Mesendoderm (in vitro differentiated cells): ENCODE measurements at regions not wholly inside any gene's neighbourhood (a gene's known extent, or its start where the extent isn't known, plus 50 kb on each side); places are given as distances from the start of the nearest gene placed in this dataset.
A peak's percentile ranks its signal among the peaks of the same experiment; 100 is the strongest.

Experiments
- DNase-seq: peaks from one replicate; pipeline ENCODE4 v3.0.0; 2013
- H2AK5ac ChIP-seq: 2 replicates; pipeline ENCODE4 v1.6.1; 2013; ENCODE audit warnings: low read length, inconsistent platforms
- H2BK120ac ChIP-seq: 2 replicates; pipeline ENCODE4 v1.6.1; 2013; ENCODE audit warnings: low read depth, mild to moderate bottlenecking, low read length, moderate library complexity, mixed read lengths
- H2BK15ac ChIP-seq: replicated peaks from 2 replicates; pipeline ENCODE4 v1.6.1; 2013; ENCODE audit warnings: low read depth, mild to moderate bottlenecking, moderate library complexity
- H2BK5ac ChIP-seq: 2 replicates; pipeline ENCODE4 v1.6.1; 2013; ENCODE audit warnings: low read length, inconsistent platforms
- H3K18ac ChIP-seq: 2 replicates; pipeline ENCODE4 v1.6.1; 2013; ENCODE audit warnings: mild to moderate bottlenecking, low read length, mixed read lengths
- H3K23ac ChIP-seq: one replicate; pipeline ENCODE4 v1.6.1; 2013; ENCODE audit warnings: low read length
- H3K27ac ChIP-seq: 2 replicates; pipeline ENCODE4 v1.5.1; 2013; ENCODE audit warnings: low read depth, mild to moderate bottlenecking, inconsistent platforms, low read length, moderate library complexity
- H3K27me3 ChIP-seq: 2 replicates; pipeline ENCODE4 v1.6.1; 2013; ENCODE audit warnings: low read length, control low read depth, mild to moderate bottlenecking, inconsistent platforms; ENCODE audit not compliant: insufficient read depth, poor library complexity
- H3K36me3 ChIP-seq: 2 replicates; pipeline ENCODE4 v1.6.1; 2013; ENCODE audit warnings: low read length, inconsistent platforms; ENCODE audit not compliant: control insufficient read depth, insufficient read depth
- H3K4ac ChIP-seq: one replicate; pipeline ENCODE4 v1.6.1; 2013; ENCODE audit warnings: low read depth, mild to moderate bottlenecking, low read length, moderate library complexity
- H3K4me1 ChIP-seq: 2 replicates; pipeline ENCODE4 v1.6.1; 2013; ENCODE audit warnings: low read depth, low read length, inconsistent platforms; ENCODE audit not compliant: control insufficient read depth
- H3K4me2 ChIP-seq: 2 replicates; pipeline ENCODE4 v1.6.1; 2013; ENCODE audit warnings: low read length
- H3K4me3 ChIP-seq: 2 replicates; pipeline ENCODE4 v1.5.1; 2013; ENCODE audit warnings: mild to moderate bottlenecking, low read length
- H3K56ac ChIP-seq: one replicate; pipeline ENCODE4 v1.6.1; 2013; ENCODE audit warnings: low read length
- H3K79me1 ChIP-seq: 2 replicates; pipeline ENCODE4 v1.6.1; 2013; ENCODE audit warnings: low read length, inconsistent platforms
- H3K79me2 ChIP-seq: 2 replicates; pipeline ENCODE4 v1.6.1; 2013; ENCODE audit warnings: mild to moderate bottlenecking, low read length; ENCODE audit not compliant: control insufficient read depth, insufficient read depth
- H3K9ac ChIP-seq: 2 replicates; pipeline ENCODE4 v1.6.1; 2013; ENCODE audit warnings: low read length, inconsistent platforms
- H4K5ac ChIP-seq: one replicate; pipeline ENCODE4 v1.6.1; 2013; ENCODE audit warnings: low read length
- H4K8ac ChIP-seq: one replicate; pipeline ENCODE4 v1.6.1; 2013; ENCODE audit warnings: low read depth, mild to moderate bottlenecking, control low read depth, low read length, moderate library complexity
- WGBS: extraction: QIAGEN DNeasy Blood & Tissue Kit; methylation state at CpG from one replicate; pipeline ENCODE4 v1.1.7; 2013; ENCODE audit warnings: low lambda C conversion rate, missing lambda C conversion rate; ENCODE audit not compliant: insufficient coverage; ENCODE audit errors: extremely low coverage; 5-methylcytosine and 5-hydroxymethylcytosine counted together

DNA sequence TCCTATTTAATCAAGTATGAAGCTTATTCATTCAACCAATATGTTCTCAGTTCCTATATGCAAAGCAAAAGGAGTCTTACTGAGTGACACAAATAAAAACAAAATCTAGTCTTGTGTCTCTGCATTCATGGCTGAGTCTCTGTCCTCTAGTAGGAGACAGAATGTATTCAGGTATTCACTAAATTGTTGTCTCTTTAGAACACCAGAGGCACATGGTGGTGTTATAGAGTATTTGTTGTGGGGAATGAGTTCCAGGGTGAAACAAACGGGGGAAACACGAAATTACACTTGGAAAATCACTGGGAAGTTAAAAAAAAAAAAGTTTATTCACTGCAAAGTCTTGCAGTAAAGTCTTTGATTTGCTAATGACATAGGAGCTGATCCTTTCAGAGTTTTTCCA is 131.7 kb upstream of the FSHR start:
- Histone ChIP-seq H3K4me3 (no peak overlapping the region), H4K5ac (no peak overlapping the region), H3K56ac (no peak overlapping the region), H3K27ac (no peak overlapping the region), H3K18ac (no peak overlapping the region), H2AK5ac (no peak overlapping the region), H3K36me3 (no peaks in the 10 kb centered on the region), H3K79me1 (no peaks in the 10 kb centered on the region), H4K8ac (no peak overlapping the region), H3K4ac (no peak overlapping the region), H3K79me2 (no peaks in the 10 kb centered on the region), H3K9ac (no peak overlapping the region), H2BK120ac (no peak overlapping the region), H2BK5ac (no peak overlapping the region), H3K27me3 (no peaks in the 10 kb centered on the region), H3K4me1 (no peaks in the 10 kb centered on the region), H2BK15ac (no peak overlapping the region), H3K23ac (no peak overlapping the region), H3K4me2 (no peak overlapping the region)
- peak; percentile 40 for DNase-seq
- WGBS, result no CpG with 5 or more reads among the region's 2 CpGs

DNA sequence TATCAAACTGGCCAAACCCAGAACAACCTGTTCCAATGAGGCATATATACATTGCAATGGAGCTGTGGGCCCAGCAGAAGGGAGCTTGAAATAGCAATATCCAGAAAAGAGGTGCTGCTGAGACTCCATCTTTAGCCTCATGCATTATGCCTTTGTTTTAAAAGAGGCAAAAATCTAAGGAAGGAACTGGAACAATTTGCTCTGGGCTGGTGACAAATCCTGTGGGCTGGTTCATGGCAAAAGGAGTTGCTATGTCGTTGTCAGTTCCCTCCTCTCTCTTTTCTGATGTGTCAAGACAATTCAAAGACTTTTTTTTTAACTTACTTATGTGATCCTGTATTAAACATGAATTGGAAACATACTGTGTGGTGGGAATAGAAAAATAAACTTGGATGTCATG is 124.2 kb upstream of the FSHR start:
- Histone ChIP-seq H2AK5ac (no peak overlapping the region), H2BK120ac (no peak overlapping the region), H3K27me3 (no peaks in the 10 kb centered on the region), H2BK5ac (no peak overlapping the region), H3K56ac (no peak overlapping the region), H4K5ac (no peak overlapping the region), H3K23ac (no peak overlapping the region), H3K9ac (no peak overlapping the region), H3K4me1 (no peaks in the 10 kb centered on the region), H3K4me3 (no peak overlapping the region), H3K18ac (no peak overlapping the region), H3K79me1 (no peaks in the 10 kb centered on the region), H3K4ac (no peak overlapping the region), H3K79me2 (no peaks in the 10 kb centered on the region), H3K4me2 (no peak overlapping the region), H3K36me3 (no peaks in the 10 kb centered on the region), H3K27ac (no peak overlapping the region), H4K8ac (no peak overlapping the region), H2BK15ac (no peak overlapping the region)
- no peak for DNase-seq
- no CpG with 5 or more reads among the region's 1 CpG for WGBS

- Histone ChIP-seq H3K56ac (no peak overlapping the region), H3K9ac (no peak overlapping the region), H3K36me3 (no peaks in the 10 kb centered on the region), H2BK5ac (no peak overlapping the region), H3K18ac (no peak overlapping the region), H3K27me3 (no peaks in the 10 kb centered on the region), H2BK15ac (no peak overlapping the region), H2AK5ac (no peak overlapping the region), H4K5ac (no peak overlapping the region), H3K4me2 (no peak overlapping the region), H4K8ac (no peak overlapping the region), H3K4ac (no peak overlapping the region), H3K23ac (no peak overlapping the region), H2BK120ac (no peak overlapping the region), H3K79me2 (no peaks in the 10 kb centered on the region), H3K27ac (no peak overlapping the region), H3K79me1 (no peaks in the 10 kb centered on the region), H3K4me3 (no peak overlapping the region), H3K4me1 (no peaks in the 10 kb centered on the region)
- no peak for DNase-seq
These were observed 123.8 kb upstream of the FSHR start for GRCh38 chr2:49278141-49278540.

DNA sequence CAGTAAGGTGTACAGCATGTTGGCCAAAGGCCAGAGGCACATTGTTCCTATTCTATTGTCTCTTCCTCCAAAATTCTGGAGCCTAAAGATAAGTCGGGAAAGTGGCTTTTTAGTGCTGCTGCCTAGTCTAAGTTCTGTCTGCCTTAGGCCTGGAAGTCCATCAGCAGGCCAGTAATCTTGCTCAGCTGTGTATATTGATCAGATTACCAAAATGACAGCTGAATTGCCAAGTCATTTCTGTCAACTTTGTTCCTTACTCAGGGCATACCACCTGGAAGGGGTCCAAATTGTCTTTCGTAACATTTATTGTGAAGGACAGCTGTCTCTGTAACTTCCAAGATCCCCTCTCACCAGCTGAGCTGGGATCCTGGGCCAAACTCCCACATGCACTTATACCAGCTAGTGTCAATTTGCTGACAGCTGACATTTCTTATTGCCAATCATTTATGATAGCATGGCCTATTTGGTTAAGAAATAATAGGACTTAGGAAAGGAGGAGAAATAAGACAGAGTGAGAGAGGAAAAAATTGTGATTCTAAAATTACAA is 116.8 kb upstream of the FSHR start:
- Histone ChIP-seq H3K27ac (no peak overlapping the region), H3K4me3 (no peak overlapping the region), H3K56ac (no peak overlapping the region), H2BK5ac (no peak overlapping the region), H4K8ac (no peak overlapping the region), H3K27me3 (no peaks in the 10 kb centered on the region), H4K5ac (no peak overlapping the region), H3K23ac (no peak overlapping the region), H3K4me2 (no peak overlapping the region), H3K79me1 (no peaks in the 10 kb centered on the region), H3K4ac (no peak overlapping the region), H2BK15ac (no peak overlapping the region), H3K36me3 (no peaks in the 10 kb centered on the region), H3K4me1 (no peaks in the 10 kb centered on the region), H2BK120ac (no peak overlapping the region), H2AK5ac (no peak overlapping the region), H3K9ac (no peak overlapping the region), H3K18ac (no peak overlapping the region), H3K79me2 (no peaks in the 10 kb centered on the region)
- no peak for DNase-seq
- whole genome bisulfite sequencing, result no CpG with 5 or more reads among the region's 2 CpGs

DNA sequence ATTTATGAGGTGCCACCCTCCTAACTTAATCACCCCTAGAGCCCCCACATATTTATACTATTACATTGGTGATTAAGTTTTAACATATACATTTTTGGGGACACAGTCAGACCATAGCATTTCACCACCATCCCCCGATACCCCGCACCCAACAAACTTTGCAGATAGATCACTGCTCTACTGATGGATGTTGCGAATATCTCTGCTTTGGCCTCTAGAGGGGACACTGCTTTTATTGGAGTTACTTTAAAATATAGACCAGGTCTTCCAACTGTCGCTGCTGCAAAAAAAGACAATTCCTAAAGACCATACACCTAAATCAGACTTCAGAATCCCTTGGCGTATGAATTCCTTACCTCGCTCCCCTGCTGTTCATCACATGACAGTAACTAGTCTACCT is 115.8 kb upstream of the FSHR start:
- no peak overlapping the region for H3K56ac ChIP-seq
- H3K36me3 ChIP-seq, result no peaks in the 10 kb centered on the region
- H4K8ac ChIP-seq, result no peak overlapping the region
- H3K27me3 ChIP-seq, result no peaks in the 10 kb centered on the region
- H4K5ac ChIP-seq, result no peak overlapping the region
- H2BK15ac ChIP-seq, result no peak overlapping the region
- no peak overlapping the region for H3K4me3 ChIP-seq
- H2AK5ac ChIP-seq, result no peak overlapping the region
- no peaks in the 10 kb centered on the region for H3K79me2 ChIP-seq
- no peak overlapping the region for H3K4me2 ChIP-seq
- H3K27ac ChIP-seq, result no peak overlapping the region
- WGBS, result 100% methylated on average over 1 of the region's 6 CpGs
- H3K79me1 ChIP-seq, result no peaks in the 10 kb centered on the region
- H3K4me1 ChIP-seq, result no peaks in the 10 kb centered on the region
- H3K18ac ChIP-seq, result peak overlapping the region; percentile 39
- no peak overlapping the region for H3K4ac ChIP-seq
- no peak for DNase-seq
- no peak overlapping the region for H3K9ac ChIP-seq
- H3K23ac ChIP-seq, result no peak overlapping the region
- H2BK120ac ChIP-seq, result no peak overlapping the region
- H2BK5ac ChIP-seq, result no peak overlapping the region

DNA sequence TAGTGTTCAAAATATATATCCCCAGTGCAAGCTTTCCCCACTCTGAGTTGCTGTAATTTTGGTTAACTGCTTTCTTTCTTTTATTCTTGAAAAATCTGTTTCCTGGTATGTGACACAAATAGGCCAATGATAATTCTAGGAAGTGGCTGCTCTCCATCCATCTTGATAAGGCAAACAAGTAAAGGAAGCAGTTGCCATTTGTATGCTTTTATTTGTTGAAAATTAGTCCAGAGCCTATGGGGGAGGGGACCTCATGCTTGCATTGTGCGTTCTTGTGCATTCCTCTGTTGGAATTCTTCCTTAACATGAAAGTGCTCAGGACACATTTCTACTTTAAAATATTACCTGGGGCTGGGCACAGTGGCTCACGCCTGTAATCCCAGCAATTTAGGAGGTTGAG is 111.2 kb upstream of the FSHR start:
- H3K4me3 ChIP-seq, result no peak overlapping the region
- no peak overlapping the region for H3K23ac ChIP-seq
- H3K27me3 ChIP-seq, result no peaks in the 10 kb centered on the region
- H3K4me1 ChIP-seq, result no peaks in the 10 kb centered on the region
- no peaks in the 10 kb centered on the region for H3K79me2 ChIP-seq
- H3K18ac ChIP-seq, result peak overlapping the region; percentile 39
- H3K36me3 ChIP-seq, result no peaks in the 10 kb centered on the region
- H3K27ac ChIP-seq, result no peak overlapping the region
- no peak overlapping the region for H4K5ac ChIP-seq
- H2BK5ac ChIP-seq, result no peak overlapping the region
- no peak overlapping the region for H2BK120ac ChIP-seq
- no peak overlapping the region for H3K4me2 ChIP-seq
- no peak overlapping the region for H2BK15ac ChIP-seq
- WGBS, result no CpG with 5 or more reads among the region's 2 CpGs
- no peak overlapping the region for H3K9ac ChIP-seq
- DNase-seq, result no peak
- no peak overlapping the region for H4K8ac ChIP-seq
- H2AK5ac ChIP-seq, result no peak overlapping the region
- no peaks in the 10 kb centered on the region for H3K79me1 ChIP-seq
- H3K4ac ChIP-seq, result peak overlapping the region; percentile 36
- H3K56ac ChIP-seq, result no peak overlapping the region
